GM23248 (cell line): ENCODE measurements at regions not wholly inside any gene's neighbourhood (a gene's known extent, or its start where the extent isn't known, plus 50 kb on each side); places are given as distances from the start of the nearest gene placed in this dataset.

Experiments used
- EZH2 ChIP-seq: fragments of 200-600 bp; sonication (generic); IDR thresholded peaks from 2 replicates; pipeline ENCODE4 v1.6.1; 2018; ENCODE audit warnings: antibody characterized with exemption, mild to moderate bottlenecking; ENCODE audit not compliant: insufficient read depth, poor library complexity, severe bottlenecking
- EZH2phosphoT487 ChIP-seq: fragments of 200-600 bp; sonication (generic); IDR thresholded peaks from 2 replicates; pipeline ENCODE4 v1.6.1; 2018; ENCODE audit warnings: antibody characterized with exemption, moderate library complexity, mild to moderate bottlenecking, low read depth; ENCODE audit not compliant: insufficient read depth

- TF ChIP-seq EZH2 = no peak
- no peak for TF ChIP-seq EZH2phosphoT487
These were observed 887.3 kb downstream of the DIAPH3 start for GRCh38 chr13:59276436-59276835.
